Ishikawa (cell line): ENCODE measurements at regions not wholly inside any gene's neighbourhood (a gene's known extent, or its start where the extent isn't known, plus 50 kb on each side); places are given as distances from the start of the nearest gene placed in this dataset.

Experiments used
- CEBPB ChIP-seq: IDR thresholded peaks from 2 replicates; pipeline ENCODE4 v1.6.1; 2012
- CREB1 ChIP-seq: IDR thresholded peaks from 2 replicates; pipeline ENCODE4 v1.6.1; 2012; ENCODE audit warnings: low read depth
- EGR1 ChIP-seq: IDR thresholded peaks from 2 replicates; pipeline ENCODE4 v1.6.1; 2012
- EP300 ChIP-seq: IDR thresholded peaks from 2 replicates; pipeline ENCODE4 v1.6.1; 2012; ENCODE audit warnings: borderline replicate concordance
- MAX ChIP-seq: IDR thresholded peaks from 2 replicates; pipeline ENCODE4 v1.6.1; 2012
- RAD21 ChIP-seq: IDR thresholded peaks from 2 replicates; pipeline ENCODE4 v1.6.1; 2012; ENCODE audit warnings: low read depth
- TAF1 ChIP-seq: IDR thresholded peaks from 2 replicates; pipeline ENCODE4 v1.6.1; 2012; ENCODE audit warnings: low read depth, mild to moderate bottlenecking
- TCF12 ChIP-seq: IDR thresholded peaks from 2 replicates; pipeline ENCODE4 v1.6.1; 2012; ENCODE audit warnings: low read depth
- TEAD4 ChIP-seq: IDR thresholded peaks from 2 replicates; pipeline ENCODE4 v1.6.1; 2012
- USF1 ChIP-seq: IDR thresholded peaks from 2 replicates; pipeline ENCODE4 v1.6.1; 2012
- YY1 ChIP-seq: IDR thresholded peaks from 2 replicates; pipeline ENCODE4 v1.6.1; 2012; ENCODE audit warnings: low read depth
- TF ChIP-seq, protein P1 (sequence below): IDR thresholded peaks from 2 replicates; pipeline ENCODE4 v1.6.1; 2012; ENCODE audit warnings: low read depth, mild to moderate bottlenecking

- TF ChIP-seq MAX (no peak), EGR1 (no peak), TAF1 (no peak), RAD21 (no peak), EP300 (no peak), CREB1 (no peak), TEAD4 (no peak), CEBPB (no peak), TCF12 (no peak), USF1 (no peak), YY1 (no peak)
- TF ChIP-seq, protein P1, sequence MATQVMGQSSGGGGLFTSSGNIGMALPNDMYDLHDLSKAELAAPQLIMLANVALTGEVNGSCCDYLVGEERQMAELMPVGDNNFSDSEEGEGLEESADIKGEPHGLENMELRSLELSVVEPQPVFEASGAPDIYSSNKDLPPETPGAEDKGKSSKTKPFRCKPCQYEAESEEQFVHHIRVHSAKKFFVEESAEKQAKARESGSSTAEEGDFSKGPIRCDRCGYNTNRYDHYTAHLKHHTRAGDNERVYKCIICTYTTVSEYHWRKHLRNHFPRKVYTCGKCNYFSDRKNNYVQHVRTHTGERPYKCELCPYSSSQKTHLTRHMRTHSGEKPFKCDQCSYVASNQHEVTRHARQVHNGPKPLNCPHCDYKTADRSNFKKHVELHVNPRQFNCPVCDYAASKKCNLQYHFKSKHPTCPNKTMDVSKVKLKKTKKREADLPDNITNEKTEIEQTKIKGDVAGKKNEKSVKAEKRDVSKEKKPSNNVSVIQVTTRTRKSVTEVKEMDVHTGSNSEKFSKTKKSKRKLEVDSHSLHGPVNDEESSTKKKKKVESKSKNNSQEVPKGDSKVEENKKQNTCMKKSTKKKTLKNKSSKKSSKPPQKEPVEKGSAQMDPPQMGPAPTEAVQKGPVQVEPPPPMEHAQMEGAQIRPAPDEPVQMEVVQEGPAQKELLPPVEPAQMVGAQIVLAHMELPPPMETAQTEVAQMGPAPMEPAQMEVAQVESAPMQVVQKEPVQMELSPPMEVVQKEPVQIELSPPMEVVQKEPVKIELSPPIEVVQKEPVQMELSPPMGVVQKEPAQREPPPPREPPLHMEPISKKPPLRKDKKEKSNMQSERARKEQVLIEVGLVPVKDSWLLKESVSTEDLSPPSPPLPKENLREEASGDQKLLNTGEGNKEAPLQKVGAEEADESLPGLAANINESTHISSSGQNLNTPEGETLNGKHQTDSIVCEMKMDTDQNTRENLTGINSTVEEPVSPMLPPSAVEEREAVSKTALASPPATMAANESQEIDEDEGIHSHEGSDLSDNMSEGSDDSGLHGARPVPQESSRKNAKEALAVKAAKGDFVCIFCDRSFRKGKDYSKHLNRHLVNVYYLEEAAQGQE = no peak
Observed at GRCh38 chr10:42973870-42974692, 102.8 kb upstream of the RET start.
